ENCODE measurements at regions not wholly inside any gene's neighbourhood (a gene's known extent, or its start where the extent isn't known, plus 50 kb on each side); places are given as distances from the start of the nearest gene placed in this dataset.
"Not testable (repeated sequence)": the region's sequence is repeated elsewhere in the genome, so short reads cannot be mapped to it uniquely, and the experiment has no call there.

- no peaks in the 10 kb centered on the region for H3K36me3 ChIP-seq (ENCODE audit: insufficient read depth, low read length)
- H3K4me3 ChIP-seq (ENCODE audit: low read length): no peak overlapping the region
- H3K9me3 ChIP-seq (ENCODE audit: insufficient read depth, low read depth, low read length): no peaks in the 10 kb centered on the region
- H3K27ac ChIP-seq (ENCODE audit: low read depth, low read length): no peak overlapping the region
- no peaks in the 10 kb centered on the region for H3K27me3 ChIP-seq (ENCODE audit: insufficient read depth, low read length)
- peaks cover 7% of the 10 kb centered on the region; the same call in 1 of the 2 replicates for H3K4me1 ChIP-seq (ENCODE audit: insufficient read depth, low read length)
- H3K9ac ChIP-seq (ENCODE audit: low read depth, low read length): no peak overlapping the region
- WGBS: 70% methylated on average over 1 of the region's 1 CpG
Observed at GRCh38 chr1:65020774-65021173, 54.4 kb upstream of the JAK1 start.

GRCh38 chr1:65021795-65022194, 55.4 kb upstream of the JAK1 start:
- H3K36me3 ChIP-seq (ENCODE audit: insufficient read depth, low read length): no peaks in the 10 kb centered on the region
- H3K9ac ChIP-seq (ENCODE audit: low read depth, low read length): no peak overlapping the region
- H3K4me1 ChIP-seq (ENCODE audit: insufficient read depth, low read length): peaks cover 11% of the 10 kb centered on the region; the same call in 1 of the 2 replicates
- H3K9me3 ChIP-seq (ENCODE audit: insufficient read depth, low read depth, low read length): no peaks in the 10 kb centered on the region
- no peaks in the 10 kb centered on the region for H3K27me3 ChIP-seq (ENCODE audit: insufficient read depth, low read length)
- no peak overlapping the region for H3K27ac ChIP-seq (ENCODE audit: low read depth, low read length)
- WGBS: 81% methylated on average over 1 of the region's 1 CpG
- no peak overlapping the region for H3K4me3 ChIP-seq (ENCODE audit: low read length)

GRCh38 chr1:65022216-65022615, 55.9 kb upstream of the JAK1 start:
- no peak overlapping the region for H3K9ac ChIP-seq (ENCODE audit: low read depth, low read length)
- H3K27me3 ChIP-seq (ENCODE audit: insufficient read depth, low read length): no peaks in the 10 kb centered on the region
- H3K4me1 ChIP-seq (ENCODE audit: insufficient read depth, low read length): peaks cover 11% of the 10 kb centered on the region; the same call in 1 of the 2 replicates
- H3K36me3 ChIP-seq (ENCODE audit: insufficient read depth, low read length): no peaks in the 10 kb centered on the region
- no peaks in the 10 kb centered on the region for H3K9me3 ChIP-seq (ENCODE audit: insufficient read depth, low read depth, low read length)
- no peak overlapping the region for H3K4me3 ChIP-seq (ENCODE audit: low read length)
- H3K27ac ChIP-seq (ENCODE audit: low read depth, low read length): no peak overlapping the region

GRCh38 chr1:65025794-65026193, 59.4 kb upstream of the JAK1 start:
- H3K27me3 ChIP-seq (ENCODE audit: insufficient read depth, low read length): no peaks in the 10 kb centered on the region
- H3K4me3 ChIP-seq (ENCODE audit: low read length): no peak overlapping the region
- no peak overlapping the region for H3K9ac ChIP-seq (ENCODE audit: low read depth, low read length)
- peaks cover 11% of the 10 kb centered on the region; the same call in 1 of the 2 replicates for H3K4me1 ChIP-seq (ENCODE audit: insufficient read depth, low read length)
- H3K27ac ChIP-seq (ENCODE audit: low read depth, low read length): peak overlapping the region; percentile 52; the same call in 1 of the 2 replicates
- 84% methylated on average over 3 of the region's 3 CpGs for WGBS
- no peaks in the 10 kb centered on the region for H3K36me3 ChIP-seq (ENCODE audit: insufficient read depth, low read length)
- no peaks in the 10 kb centered on the region for H3K9me3 ChIP-seq (ENCODE audit: insufficient read depth, low read depth, low read length)

GRCh38 chr1:65026235-65026634, 59.9 kb upstream of the JAK1 start:
- Histone ChIP-seq H3K36me3 (ENCODE audit: insufficient read depth, low read length) (no peaks in the 10 kb centered on the region), H3K9me3 (ENCODE audit: insufficient read depth, low read depth, low read length) (no peaks in the 10 kb centered on the region), H3K4me1 (ENCODE audit: insufficient read depth, low read length) (peaks cover 11% of the 10 kb centered on the region; the same call in 1 of the 2 replicates), H3K4me3 (ENCODE audit: low read length) (no peak overlapping the region), H3K27ac (ENCODE audit: low read depth, low read length) (peak overlapping the region; percentile 52; the same call in 1 of the 2 replicates), H3K9ac (ENCODE audit: low read depth, low read length) (no peak overlapping the region), H3K27me3 (ENCODE audit: insufficient read depth, low read length) (no peaks in the 10 kb centered on the region)
- WGBS: 26% methylated on average over 3 of the region's 3 CpGs

- WGBS: 88% methylated on average over 5 of the region's 5 CpGs
- no peaks in the 10 kb centered on the region for H3K27me3 ChIP-seq (ENCODE audit: insufficient read depth, low read length)
- H3K36me3 ChIP-seq (ENCODE audit: insufficient read depth, low read length): no peaks in the 10 kb centered on the region
- no peaks in the 10 kb centered on the region for H3K9me3 ChIP-seq (ENCODE audit: insufficient read depth, low read depth, low read length)
- H3K9ac ChIP-seq (ENCODE audit: low read depth, low read length): no peak overlapping the region
- no peak overlapping the region for H3K27ac ChIP-seq (ENCODE audit: low read depth, low read length)
- peaks cover 6% of the 10 kb centered on the region; the same call in 1 of the 2 replicates for H3K4me1 ChIP-seq (ENCODE audit: insufficient read depth, low read length)
- H3K4me3 ChIP-seq (ENCODE audit: low read length): no peak overlapping the region
Observed at GRCh38 chr1:65027666-65028358, 61.5 kb upstream of the JAK1 start.

GRCh38 chr1:65029434-65029833, 63.1 kb upstream of the JAK1 start:
- not testable (repeated sequence) for H3K4me3 ChIP-seq (ENCODE audit: low read length); H3K36me3 ChIP-seq (ENCODE audit: insufficient read depth, low read length); H3K4me1 ChIP-seq (ENCODE audit: insufficient read depth, low read length); H3K9ac ChIP-seq (ENCODE audit: low read depth, low read length); H3K9me3 ChIP-seq (ENCODE audit: insufficient read depth, low read depth, low read length); H3K27ac ChIP-seq (ENCODE audit: low read depth, low read length); H3K27me3 ChIP-seq (ENCODE audit: insufficient read depth, low read length)
- WGBS: 99% methylated on average over 3 of the region's 3 CpGs

GRCh38 chr1:65034879-65035278, 68.5 kb upstream of the JAK1 start:
- H3K27ac ChIP-seq (ENCODE audit: low read depth, low read length); H3K4me1 ChIP-seq (ENCODE audit: insufficient read depth, low read length); H3K36me3 ChIP-seq (ENCODE audit: insufficient read depth, low read length); H3K27me3 ChIP-seq (ENCODE audit: insufficient read depth, low read length); H3K9ac ChIP-seq (ENCODE audit: low read depth, low read length); H3K9me3 ChIP-seq (ENCODE audit: insufficient read depth, low read depth, low read length); H3K4me3 ChIP-seq (ENCODE audit: low read length): not testable (repeated sequence)
- WGBS: 97% methylated on average over 3 of the region's 5 CpGs

- Histone ChIP-seq H3K36me3 (ENCODE audit: insufficient read depth, low read length) (no peaks in the 10 kb centered on the region), H3K9ac (ENCODE audit: low read depth, low read length) (no peak overlapping the region), H3K9me3 (ENCODE audit: insufficient read depth, low read depth, low read length) (no peaks in the 10 kb centered on the region), H3K4me1 (ENCODE audit: insufficient read depth, low read length) (no peaks in the 10 kb centered on the region), H3K4me3 (ENCODE audit: low read length) (no peak overlapping the region), H3K27ac (ENCODE audit: low read depth, low read length) (no peak overlapping the region), H3K27me3 (ENCODE audit: insufficient read depth, low read length) (no peaks in the 10 kb centered on the region)
- 100% methylated on average over 1 of the region's 1 CpG for WGBS
Observed at GRCh38 chr1:65036570-65037051, 70.3 kb upstream of the JAK1 start.

GRCh38 chr1:65039066-65039465, 72.7 kb upstream of the JAK1 start:
- Histone ChIP-seq H3K9me3 (ENCODE audit: insufficient read depth, low read depth, low read length) (no peaks in the 10 kb centered on the region), H3K4me1 (ENCODE audit: insufficient read depth, low read length) (no peaks in the 10 kb centered on the region), H3K36me3 (ENCODE audit: insufficient read depth, low read length) (no peaks in the 10 kb centered on the region), H3K27ac (ENCODE audit: low read depth, low read length) (no peak overlapping the region), H3K4me3 (ENCODE audit: low read length) (no peak overlapping the region), H3K27me3 (ENCODE audit: insufficient read depth, low read length) (no peaks in the 10 kb centered on the region), H3K9ac (ENCODE audit: low read depth, low read length) (no peak overlapping the region)
- 100% methylated on average over 1 of the region's 1 CpG for WGBS

GRCh38 chr1:65039508-65039907, 73.2 kb upstream of the JAK1 start:
- Histone ChIP-seq H3K9ac (ENCODE audit: low read depth, low read length) (no peak overlapping the region), H3K27me3 (ENCODE audit: insufficient read depth, low read length) (no peaks in the 10 kb centered on the region), H3K9me3 (ENCODE audit: insufficient read depth, low read depth, low read length) (no peaks in the 10 kb centered on the region), H3K36me3 (ENCODE audit: insufficient read depth, low read length) (no peaks in the 10 kb centered on the region), H3K4me1 (ENCODE audit: insufficient read depth, low read length) (no peaks in the 10 kb centered on the region), H3K4me3 (ENCODE audit: low read length) (no peak overlapping the region), H3K27ac (ENCODE audit: low read depth, low read length) (no peak overlapping the region)
- WGBS: 84% methylated on average over 2 of the region's 2 CpGs

- no peaks in the 10 kb centered on the region for H3K9me3 ChIP-seq (ENCODE audit: insufficient read depth, low read depth, low read length)
- no peak overlapping the region for H3K4me3 ChIP-seq (ENCODE audit: low read length)
- no peak overlapping the region for H3K9ac ChIP-seq (ENCODE audit: low read depth, low read length)
- H3K4me1 ChIP-seq (ENCODE audit: insufficient read depth, low read length): no peaks in the 10 kb centered on the region
- H3K27me3 ChIP-seq (ENCODE audit: insufficient read depth, low read length): no peaks in the 10 kb centered on the region
- WGBS: 96% methylated on average over 4 of the region's 4 CpGs
- no peaks in the 10 kb centered on the region for H3K36me3 ChIP-seq (ENCODE audit: insufficient read depth, low read length)
- no peak overlapping the region for H3K27ac ChIP-seq (ENCODE audit: low read depth, low read length)
Observed at GRCh38 chr1:65042467-65042866, 76.1 kb upstream of the JAK1 start.
